Breast epithelium (tissue), 4 donors: ENCODE measurements at regions not wholly inside any gene's neighbourhood (a gene's known extent, or its start where the extent isn't known, plus 50 kb on each side); places are given as distances from the start of the nearest gene placed in this dataset.

Experiments
- DNase-seq, 2 donors: peaks; one replicate each; pipeline ENCODE4 v3.0.0-alpha.2; 2019; ENCODE audit warnings: low spot score in 2 of 2
- H3K27ac ChIP-seq, 2 donors: fragments of 200-600 bp; sonication (generic) in 1 of 2; one replicate each; pipeline ENCODE4 v1.5.1; 2016 to 2019; ENCODE audit warnings: mild to moderate bottlenecking in 1 of 2
- H3K27me3 ChIP-seq, 2 donors: fragments of 200-600 bp; sonication (generic) in 1 of 2; one replicate each; pipeline versions ENCODE4 v1.5.1 to v1.6.0; 2017 to 2019; ENCODE audit warnings: control low read depth in 1 of 2, mild to moderate bottlenecking in 1 of 2
- H3K36me3 ChIP-seq: fragments of 200-600 bp; one replicate; pipeline ENCODE4 v1.5.1; 2019
- H3K4me1 ChIP-seq, 2 donors: fragments of 200-600 bp; sonication (generic); one replicate each; pipeline ENCODE4 v1.5.1; 2016 to 2019; ENCODE audit warnings: control low read depth in 1 of 2
- H3K4me3 ChIP-seq, 3 donors: fragments of 200-600 bp; sonication (generic); 1 replicate in 2 of 3; 2 replicates in 1 of 3; pipeline ENCODE4 v1.5.1; 2016 to 2019; ENCODE audit warnings: mild to moderate bottlenecking in 3 of 3, moderate library complexity in 2 of 3
- H3K9me3 ChIP-seq, 2 donors: fragments of 200-600 bp; sonication (generic) in 1 of 2; one replicate each; pipeline ENCODE4 v1.5.1; 2016 to 2019; ENCODE audit warnings: control low read depth in 1 of 2
- CTCF ChIP-seq, 3 donors: fragments of 450-650 bp; IDR thresholded peaks; one replicate each; pipeline ENCODE4 v1.5.1; 2016 to 2017; ENCODE audit warnings: antibody characterized with exemption in 3 of 3, mild to moderate bottlenecking in 3 of 3, moderate library complexity in 3 of 3
- POLR2A ChIP-seq: fragments of 450-650 bp; IDR thresholded peaks from one replicate; pipeline ENCODE4 v1.6.1; 2016; ENCODE audit warnings: antibody characterized with exemption, mild to moderate bottlenecking, moderate library complexity
- POLR2AphosphoS5 ChIP-seq, 3 donors: sonication (generic); formaldehyde crosslinking; IDR thresholded peaks; one replicate each; pipeline ENCODE4 v1.6.1; 2017; ENCODE audit warnings: antibody characterized with exemption in 3 of 3
- intact Hi-C: fragments of 100-400 bp; cut with DNase I; formaldehyde crosslinking; loops from one replicate; pipeline ENCODE4 v1.15.1; 2023; ENCODE audit warnings: low total_unique reads

GRCh38 chr7:33739286-33739685, 166.1 kb upstream of the BMPER start:
- H3K36me3 ChIP-seq, result no peaks in the 10 kb centered on the region
- intact Hi-C loops, result no loop called here
- H3K27me3 ChIP-seq, result no peaks in the 10 kb centered on the region
- DNase-seq, result no peak
- H3K27ac ChIP-seq, result no peak overlapping the region
- H3K9me3 ChIP-seq, result no peaks in the 10 kb centered on the region
- no peak overlapping the region for H3K4me3 ChIP-seq
- TF ChIP-seq CTCF (IDR thresholded peaks at IDR 0.05), result no peak
- no peak for TF ChIP-seq POLR2A
- no peak for TF ChIP-seq POLR2AphosphoS5 (IDR thresholded peaks at IDR 0.05)
- no peaks in the 10 kb centered on the region for H3K4me1 ChIP-seq

DNA sequence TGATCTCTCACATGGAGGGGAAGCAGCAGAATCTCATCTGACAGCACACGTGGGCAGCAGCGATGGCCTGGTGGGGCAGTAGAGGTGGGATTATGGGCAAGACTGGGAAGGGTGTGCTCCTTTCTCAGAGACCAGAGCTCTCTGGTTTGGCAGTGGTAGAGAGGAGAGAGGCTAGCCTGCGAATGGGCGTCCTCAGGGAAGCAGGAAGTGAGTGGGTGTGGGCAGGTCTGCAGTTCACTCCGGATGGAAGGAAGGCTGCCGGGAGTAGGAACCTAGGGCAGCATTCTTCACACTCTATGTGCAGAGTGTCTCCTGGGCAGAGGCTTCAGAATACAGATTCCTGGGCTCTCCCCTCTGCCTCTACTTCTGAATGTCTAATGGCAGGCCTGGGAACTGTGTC, 162.8 kb upstream of the BMPER start:
- intact Hi-C loops, result no loop called here
- no peaks in the 10 kb centered on the region for H3K27me3 ChIP-seq
- no peak for DNase-seq
- no peak overlapping the region for H3K27ac ChIP-seq
- H3K9me3 ChIP-seq, result no peaks in the 10 kb centered on the region
- no peaks in the 10 kb centered on the region for H3K4me1 ChIP-seq
- H3K4me3 ChIP-seq, result no peak overlapping the region
- TF ChIP-seq POLR2A (no peak), POLR2AphosphoS5 (IDR thresholded peaks at IDR 0.05) (no peak), CTCF (IDR thresholded peaks at IDR 0.05) (no peak)
- no peaks in the 10 kb centered on the region for H3K36me3 ChIP-seq

DNA sequence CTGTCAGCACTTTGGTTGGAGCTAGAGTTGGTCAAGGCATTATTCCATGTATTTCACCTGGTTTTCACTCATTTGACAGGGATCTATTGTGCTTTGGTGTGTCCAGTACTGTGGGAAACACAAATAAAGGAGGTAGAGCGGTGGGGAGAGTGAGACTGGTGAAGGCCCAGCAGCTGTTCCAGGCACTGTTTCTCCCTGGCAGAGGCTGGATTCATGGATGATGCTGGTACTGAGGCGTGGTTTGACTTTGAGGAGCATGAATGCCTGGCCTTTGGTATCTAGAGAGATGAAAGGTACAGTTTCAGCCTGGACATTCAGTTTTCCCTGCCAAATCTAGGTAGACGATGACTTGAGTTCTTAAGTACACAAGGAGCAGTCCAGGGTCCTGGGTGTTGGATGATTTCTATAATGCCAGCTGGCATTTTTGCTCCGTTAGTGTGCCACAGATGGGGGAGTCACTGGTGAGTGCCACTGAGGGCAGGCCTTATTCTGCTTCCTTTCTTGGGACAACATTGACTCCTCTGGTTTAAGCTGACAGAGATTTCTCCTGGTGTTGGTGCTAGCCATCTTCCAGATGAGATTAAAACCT, 162.2 kb upstream of the BMPER start:
- no peak for DNase-seq
- H3K9me3 ChIP-seq, result no peaks in the 10 kb centered on the region
- H3K27ac ChIP-seq, result no peak overlapping the region
- H3K4me3 ChIP-seq, result no peak overlapping the region
- intact Hi-C loops, result no loop called here
- TF ChIP-seq CTCF (IDR thresholded peaks at IDR 0.05), result no peak
- no peak for TF ChIP-seq POLR2A
- no peak for TF ChIP-seq POLR2AphosphoS5 (IDR thresholded peaks at IDR 0.05)
- H3K27me3 ChIP-seq, result no peaks in the 10 kb centered on the region
- no peaks in the 10 kb centered on the region for H3K36me3 ChIP-seq
- no peaks in the 10 kb centered on the region for H3K4me1 ChIP-seq

GRCh38 chr7:33743594-33743993, 161.7 kb upstream of the BMPER start:
- intact Hi-C loops, result no loop called here
- Histone ChIP-seq H3K27me3 (no peaks in the 10 kb centered on the region), H3K36me3 (no peaks in the 10 kb centered on the region), H3K9me3 (no peaks in the 10 kb centered on the region), H3K4me1 (no peaks in the 10 kb centered on the region), H3K4me3 (no peak overlapping the region), H3K27ac (no peak overlapping the region)
- no peak for TF ChIP-seq POLR2A
- no peak for TF ChIP-seq POLR2AphosphoS5 (IDR thresholded peaks at IDR 0.05)
- TF ChIP-seq CTCF (IDR thresholded peaks at IDR 0.05), result no peak
- DNase-seq, result no peak

GRCh38 chr7:33744293-33745075, 160.9 kb upstream of the BMPER start:
- H3K4me3 ChIP-seq, result no peak overlapping the region
- no peaks in the 10 kb centered on the region for H3K9me3 ChIP-seq
- no peak for DNase-seq
- no peaks in the 10 kb centered on the region for H3K36me3 ChIP-seq
- intact Hi-C loops, result no loop called here
- H3K27me3 ChIP-seq, result no peaks in the 10 kb centered on the region
- TF ChIP-seq CTCF (IDR thresholded peaks at IDR 0.05) (peak in 1 of 3 donors; percentile 18), POLR2AphosphoS5 (IDR thresholded peaks at IDR 0.05) (no peak)
- H3K4me1 ChIP-seq, result no peaks in the 10 kb centered on the region
- H3K27ac ChIP-seq, result no peak overlapping the region
